Gastroesophageal sphincter (tissue), 4 donors: ENCODE measurements at regions not wholly inside any gene's neighbourhood (a gene's known extent, or its start where the extent isn't known, plus 50 kb on each side); places are given as distances from the start of the nearest gene placed in this dataset.

Source experiments
- ATAC-seq: fragments of 150-250 bp; one replicate; pipeline ENCODE4 v1.9.1; 2016; ENCODE audit warnings: mild to moderate bottlenecking, moderate library complexity
- H3K27ac ChIP-seq, 4 donors: fragments of 200-600 bp; sonication (generic) in 3 of 4; 1 replicate in 3 of 4; 2 replicates in 1 of 4; pipeline ENCODE4 v1.5.1; 2016 to 2019
- H3K27me3 ChIP-seq: fragments of 200-600 bp; sonication (generic); one replicate; pipeline ENCODE4 v1.5.1; 2019
- H3K36me3 ChIP-seq, 2 donors: fragments of 200-600 bp; sonication (generic); one replicate each; pipeline ENCODE4 v1.5.1; 2019; ENCODE audit warnings: control low read depth in 1 of 2
- H3K4me1 ChIP-seq, 3 donors: fragments of 200-600 bp; sonication (generic); 1 replicate in 2 of 3; 2 replicates in 1 of 3; pipeline ENCODE4 v1.5.1; 2016 to 2019; ENCODE audit warnings: control low read depth in 2 of 3
- H3K4me3 ChIP-seq, 2 donors: fragments of 200-600 bp; sonication (generic); one replicate each; pipeline ENCODE4 v1.5.1; 2019; ENCODE audit warnings: mild to moderate bottlenecking in 1 of 2, moderate library complexity in 1 of 2
- H3K9me3 ChIP-seq, 3 donors: fragments of 200-600 bp; sonication (generic); one replicate each; pipeline ENCODE4 v1.5.1; 2017 to 2019; ENCODE audit warnings: control low read depth in 2 of 3
- CTCF ChIP-seq, 4 experiments: fragments of 200-600 bp in 2 of 4; fragments of 450-650 bp in 2 of 4; sonication (generic) in 1 of 4; IDR thresholded peaks; one replicate each; pipeline ENCODE4 v1.5.1; 2017 to 2019; ENCODE audit warnings: antibody characterized with exemption in 4 of 4, mild to moderate bottlenecking in 2 of 4, moderate library complexity in 2 of 4
- EP300 ChIP-seq: sonication (generic); formaldehyde crosslinking; IDR thresholded peaks from one replicate; pipeline ENCODE4 v1.6.1; 2017; ENCODE audit warnings: antibody characterized with exemption, mild to moderate bottlenecking
- POLR2A ChIP-seq, 2 donors: fragments of 450-650 bp; IDR thresholded peaks; one replicate each; pipeline ENCODE4 v1.6.1; 2017; ENCODE audit warnings: antibody characterized with exemption in 2 of 2, mild to moderate bottlenecking in 2 of 2, moderate library complexity in 1 of 2
- POLR2AphosphoS5 ChIP-seq: sonication (generic); formaldehyde crosslinking; IDR thresholded peaks from one replicate; pipeline ENCODE4 v1.6.1; 2017; ENCODE audit warnings: antibody characterized with exemption
- WGBS, 2 donors: methylation state at CpG; one replicate each; pipeline ENCODE4 v1.1.5; 2018; ENCODE audit warnings: low coverage in 1 of 2; 5-methylcytosine and 5-hydroxymethylcytosine counted together

- Histone ChIP-seq H3K36me3 (no peaks in the 10 kb centered on the region), H3K27me3 (no peaks in the 10 kb centered on the region), H3K4me3 (no peak overlapping the region), H3K27ac (no peak overlapping the region), H3K9me3 (peaks cover 0 to 26% (median 0%) of the 10 kb centered on the region in 3 donors), H3K4me1 (no peaks in the 10 kb centered on the region)
- 71 to 88% methylated on average over 2 of the region's 2 CpGs for WGBS, 2 donors
- TF ChIP-seq EP300, result no peak
- no peak for TF ChIP-seq CTCF (IDR thresholded peaks at IDR 0.05)
- TF ChIP-seq POLR2AphosphoS5, result no peak
- no peak for TF ChIP-seq POLR2A (IDR thresholded peaks at IDR 0.05)
- no peak for ATAC-seq
Measured at GRCh38 chr5:124007675-124008398, 495.9 kb downstream of the CSNK1G3 start.

GRCh38 chr5:124001036-124001615 lies 489.1 kb downstream of the CSNK1G3 start:
- H3K27me3 ChIP-seq, result no peaks in the 10 kb centered on the region
- TF ChIP-seq EP300 (no peak), POLR2AphosphoS5 (no peak), POLR2A (IDR thresholded peaks at IDR 0.05) (no peak), CTCF (IDR thresholded peaks at IDR 0.05) (no peak)
- WGBS, 2 donors, result 80 to 88% methylated on average over 2 to 3 of the region's 4 CpGs
- H3K27ac ChIP-seq, result no peak overlapping the region
- ATAC-seq, result no peak
- no peaks in the 10 kb centered on the region for H3K36me3 ChIP-seq
- no peaks in the 10 kb centered on the region for H3K9me3 ChIP-seq
- H3K4me3 ChIP-seq, result no peak overlapping the region
- H3K4me1 ChIP-seq, result no peaks in the 10 kb centered on the region

GRCh38 chr5:124000538-124000937 lies 488.6 kb downstream of the CSNK1G3 start:
- Histone ChIP-seq H3K9me3 (no peaks in the 10 kb centered on the region), H3K27ac (no peak overlapping the region), H3K36me3 (no peaks in the 10 kb centered on the region), H3K27me3 (no peaks in the 10 kb centered on the region), H3K4me1 (no peaks in the 10 kb centered on the region), H3K4me3 (no peak overlapping the region)
- TF ChIP-seq POLR2A (IDR thresholded peaks at IDR 0.05), result no peak
- no peak for TF ChIP-seq EP300
- no peak for TF ChIP-seq CTCF (IDR thresholded peaks at IDR 0.05)
- no peak for TF ChIP-seq POLR2AphosphoS5
- no peak for ATAC-seq
- WGBS, 2 donors, result 18 to 33% methylated on average over 2 of the region's 2 CpGs

GRCh38 chr5:123997462-123998215 lies 485.7 kb downstream of the CSNK1G3 start:
- Histone ChIP-seq H3K27me3 (no peaks in the 10 kb centered on the region), H3K4me3 (no peak overlapping the region), H3K4me1 (no peaks in the 10 kb centered on the region), H3K36me3 (no peaks in the 10 kb centered on the region), H3K9me3 (no peaks in the 10 kb centered on the region), H3K27ac (no peak overlapping the region)
- ATAC-seq, result no peak
- 43 to 45% methylated on average over 7 of the region's 7 CpGs for WGBS, 2 donors
- TF ChIP-seq POLR2A (IDR thresholded peaks at IDR 0.05), result no peak
- TF ChIP-seq EP300, result no peak
- TF ChIP-seq POLR2AphosphoS5, result no peak
- no peak for TF ChIP-seq CTCF (IDR thresholded peaks at IDR 0.05)
